Esophagus muscularis mucosa (tissue), 4 donors: ENCODE measurements at regions not wholly inside any gene's neighbourhood (a gene's known extent, or its start where the extent isn't known, plus 50 kb on each side); places are given as distances from the start of the nearest gene placed in this dataset.

ENCODE experiments used
- DNase-seq: peaks from one replicate; pipeline ENCODE4 v3.0.0-alpha.2; 2017; ENCODE audit errors: extremely low spot score
- H3K27ac ChIP-seq, 4 donors: fragments of 200-600 bp; sonication (generic); replicated peaks in 1 of 4; 1 replicate in 3 of 4; 2 replicates in 1 of 4; pipeline ENCODE4 v1.5.1; 2016 to 2019; ENCODE audit warnings: mild to moderate bottlenecking in 1 of 4
- H3K27me3 ChIP-seq, 4 donors: fragments of 200-600 bp; sonication (generic); one replicate each; pipeline versions ENCODE4 v1.5.1 to v1.6.0; 2016 to 2019
- H3K36me3 ChIP-seq, 4 donors: fragments of 200-600 bp; sonication (generic); one replicate each; pipeline ENCODE4 v1.5.1; 2016 to 2019
- H3K4me1 ChIP-seq, 4 donors: fragments of 200-600 bp; sonication (generic); one replicate each; pipeline ENCODE4 v1.5.1; 2016 to 2019
- H3K4me3 ChIP-seq, 4 donors: fragments of 200-600 bp; sonication (generic); 1 replicate in 2 of 4; 2 replicates in 2 of 4; pipeline ENCODE4 v1.5.1; 2016 to 2019; ENCODE audit warnings: mild to moderate bottlenecking in 4 of 4, moderate library complexity in 1 of 4
- H3K9me3 ChIP-seq, 4 donors: fragments of 200-600 bp; sonication (generic); 1 replicate in 3 of 4; 2 replicates in 1 of 4; pipeline ENCODE4 v1.5.1; 2016 to 2019
- CTCF ChIP-seq, 3 experiments: fragments of 200-600 bp in 2 of 3; fragments of 450-650 bp in 1 of 3; sonication (generic) in 2 of 3; IDR thresholded peaks; one replicate each; pipeline ENCODE4 v1.5.1; 2017 to 2019; ENCODE audit warnings: antibody characterized with exemption in 3 of 3, mild to moderate bottlenecking in 2 of 3, moderate library complexity in 1 of 3
- EP300 ChIP-seq: sonication (generic); formaldehyde crosslinking; IDR thresholded peaks from one replicate; pipeline ENCODE4 v1.6.1; 2017; ENCODE audit warnings: antibody characterized with exemption
- POLR2A ChIP-seq: fragments of 450-650 bp; IDR thresholded peaks from one replicate; pipeline ENCODE4 v1.6.1; 2017; ENCODE audit warnings: antibody characterized with exemption, moderate library complexity, mild to moderate bottlenecking, low read depth
- POLR2AphosphoS5 ChIP-seq, 2 donors: sonication (generic); formaldehyde crosslinking; IDR thresholded peaks; one replicate each; pipeline ENCODE4 v1.6.1; 2017; ENCODE audit warnings: antibody characterized with exemption in 2 of 2
- WGBS: methylation state at CpG from one replicate; pipeline ENCODE4 v1.1.5; 2018; 5-methylcytosine and 5-hydroxymethylcytosine counted together
- intact Hi-C: fragments of 100-400 bp; cut with DNase I; formaldehyde crosslinking; loops from one replicate; pipeline ENCODE4 v1.15.1; 2023

- no peak for DNase-seq
- no peak overlapping the region for H3K4me3 ChIP-seq
- no peaks in the 10 kb centered on the region for H3K9me3 ChIP-seq
- intact Hi-C loops: no loop called here
- peaks cover 0 to 16% (median 11%) of the 10 kb centered on the region in 4 donors for H3K4me1 ChIP-seq
- no peak for TF ChIP-seq POLR2A
- no peak for TF ChIP-seq CTCF (IDR thresholded peaks at IDR 0.05)
- no peak for TF ChIP-seq POLR2AphosphoS5 (IDR thresholded peaks at IDR 0.05)
- TF ChIP-seq EP300: no peak
- no peaks in the 10 kb centered on the region for H3K27me3 ChIP-seq
- H3K27ac ChIP-seq: no peak overlapping the region
- H3K36me3 ChIP-seq: no peaks in the 10 kb centered on the region
These were observed 54.3 kb downstream of the HAND2 start for GRCh38 chr4:173475751-173476150.

- no peak overlapping the region for H3K27ac ChIP-seq
- WGBS: 95% methylated on average over 7 of the region's 7 CpGs
- intact Hi-C loops: no loop called here
- no peaks in the 10 kb centered on the region for H3K27me3 ChIP-seq
- H3K9me3 ChIP-seq: no peaks in the 10 kb centered on the region
- peaks cover 0 to 21% (median 8%) of the 10 kb centered on the region in 4 donors for H3K4me1 ChIP-seq
- TF ChIP-seq CTCF (IDR thresholded peaks at IDR 0.05) (no peak), POLR2AphosphoS5 (IDR thresholded peaks at IDR 0.05) (no peak), EP300 (no peak), POLR2A (no peak)
- DNase-seq: no peak
- no peak overlapping the region for H3K4me3 ChIP-seq
- peaks cover 0 to 4% (median 0%) of the 10 kb centered on the region in 4 donors for H3K36me3 ChIP-seq
These were observed 60.4 kb downstream of the HAND2 start for GRCh38 chr4:173469622-173470021.

- TF ChIP-seq CTCF (IDR thresholded peaks at IDR 0.05): no peak
- TF ChIP-seq POLR2A: no peak
- TF ChIP-seq POLR2AphosphoS5 (IDR thresholded peaks at IDR 0.05): no peak
- DNase-seq: no peak
- intact Hi-C loops: no loop called here
- Histone ChIP-seq H3K4me1 (peaks cover 0 to 21% (median 8%) of the 10 kb centered on the region in 4 donors), H3K36me3 (peaks cover 0 to 4% (median 0%) of the 10 kb centered on the region in 4 donors), H3K27ac (no peak overlapping the region), H3K4me3 (no peak overlapping the region), H3K9me3 (no peaks in the 10 kb centered on the region), H3K27me3 (no peaks in the 10 kb centered on the region)
These were observed 61.7 kb downstream of the HAND2 start for GRCh38 chr4:173468314-173468713.

GRCh38 chr4:173466101-173466500 is 63.9 kb downstream of the HAND2 start:
- Histone ChIP-seq H3K27ac (peak overlapping the region; percentile 15 to 67 (median 52)), H3K9me3 (no peaks in the 10 kb centered on the region), H3K4me3 (peak overlapping the region in 1 of 4 donors; percentile 3), H3K27me3 (no peaks in the 10 kb centered on the region), H3K4me1 (peaks cover 0 to 21% (median 8%) of the 10 kb centered on the region in 4 donors), H3K36me3 (peaks cover 0 to 4% (median 0%) of the 10 kb centered on the region in 4 donors)
- no peak for TF ChIP-seq EP300
- no peak for TF ChIP-seq POLR2A
- intact Hi-C loops: no loop called here
- 40% methylated on average over 2 of the region's 2 CpGs for WGBS
- no peak for DNase-seq

GRCh38 chr4:173464481-173464880 is 65.5 kb downstream of the HAND2 start:
- H3K9me3 ChIP-seq: no peaks in the 10 kb centered on the region
- peak overlapping the region in 1 of 4 donors; percentile 2 for H3K4me3 ChIP-seq
- WGBS: 93% methylated on average over 2 of the region's 2 CpGs
- H3K36me3 ChIP-seq: peaks cover 0 to 8% (median 0%) of the 10 kb centered on the region in 4 donors
- intact Hi-C loops: no loop called here
- DNase-seq: no peak
- peaks cover 0 to 21% (median 8%) of the 10 kb centered on the region in 4 donors for H3K4me1 ChIP-seq
- TF ChIP-seq POLR2A (no peak), CTCF (IDR thresholded peaks at IDR 0.05) (no peak), EP300 (no peak), POLR2AphosphoS5 (IDR thresholded peaks at IDR 0.05) (no peak)
- no peak overlapping the region for H3K27ac ChIP-seq
- H3K27me3 ChIP-seq: no peaks in the 10 kb centered on the region
